T-helper 2 cell treated with Interferon-gamma antibody and Interleukin-4, amounts not matched to agents 100 ng/mL and 5 ng/mL, for 36 hours (primary cell): ENCODE measurements at regions not wholly inside any gene's neighbourhood (a gene's known extent, or its start where the extent isn't known, plus 50 kb on each side); places are given as distances from the start of the nearest gene placed in this dataset.
"Not testable (repeated sequence)": the region's sequence is repeated elsewhere in the genome, so short reads cannot be mapped to it uniquely, and the experiment has no call there.

Experiments used
- intact Hi-C: fragments of 100-400 bp; cut with micrococcal nuclease; formaldehyde crosslinking; loops from one replicate; pipeline ENCODE4 v1.15.1; 2023

DNA sequence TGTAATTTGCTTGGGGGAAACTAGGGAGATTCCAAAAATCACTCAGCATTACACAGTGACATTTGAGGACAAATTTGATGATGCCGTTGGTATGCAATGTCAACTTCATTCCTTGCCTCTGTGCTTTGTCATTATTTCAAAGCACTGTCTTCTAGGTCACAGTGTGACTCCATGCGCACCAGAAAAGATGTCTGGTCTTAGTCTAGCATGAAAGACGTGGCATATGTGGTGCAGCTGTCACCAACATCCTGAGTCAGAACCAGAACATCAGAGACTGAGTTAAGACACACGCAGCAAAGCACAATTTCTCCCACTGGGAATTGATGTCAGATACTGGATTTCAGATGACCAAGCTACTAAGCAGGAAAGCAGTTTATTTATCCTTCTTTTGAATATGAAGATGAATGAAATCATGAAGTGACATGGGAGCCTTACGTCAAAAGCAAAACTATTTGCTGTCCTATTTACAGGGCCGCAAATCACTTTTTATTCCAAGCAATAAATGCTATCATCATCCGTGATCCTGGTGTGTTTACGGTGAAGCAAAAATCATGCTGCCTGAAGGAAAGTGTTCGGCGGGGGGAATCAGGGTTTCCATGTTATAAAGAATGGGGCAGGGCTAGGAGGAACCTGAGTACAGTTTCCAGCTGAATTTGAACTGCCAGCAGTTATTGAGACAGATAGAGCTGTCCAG lies 356.1 kb downstream of the ANAPC1 start:
- intact Hi-C loops: not testable (repeated sequence)

- intact Hi-C loops: not testable (repeated sequence)
Observed at GRCh38 chr2:111529022-111529421, 355.0 kb downstream of the ANAPC1 start.

GRCh38 chr2:111530239-111530965 lies 353.6 kb downstream of the ANAPC1 start:
- intact Hi-C loops: not testable (repeated sequence)

GRCh38 chr2:111532682-111533556 lies 351.1 kb downstream of the ANAPC1 start:
- intact Hi-C loops: not testable (repeated sequence)

- intact Hi-C loops: not testable (repeated sequence)
Observed at GRCh38 chr2:111533557-111534247, 350.3 kb downstream of the ANAPC1 start.

DNA sequence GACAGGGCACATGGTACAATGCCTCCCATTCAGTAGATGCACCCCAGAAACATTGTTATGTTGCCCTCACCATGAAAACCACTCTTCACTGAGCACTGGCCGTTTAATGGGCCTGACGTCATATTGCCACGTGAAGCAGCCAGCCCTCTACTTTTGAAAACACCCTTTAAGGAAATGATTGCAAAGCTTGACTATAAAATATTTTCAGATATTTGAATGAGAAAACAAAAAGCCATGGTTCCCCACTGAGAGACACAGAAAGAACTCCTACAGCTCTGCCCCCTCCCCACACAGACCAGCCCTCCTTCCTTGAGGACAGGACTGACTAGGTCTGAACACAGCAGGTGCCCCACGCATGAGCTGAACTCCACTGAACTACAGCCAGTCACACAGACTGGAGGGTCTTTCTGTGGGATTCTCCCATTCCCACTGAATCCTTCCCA lies 349.1 kb downstream of the ANAPC1 start:
- intact Hi-C loops: no loop called here

DNA sequence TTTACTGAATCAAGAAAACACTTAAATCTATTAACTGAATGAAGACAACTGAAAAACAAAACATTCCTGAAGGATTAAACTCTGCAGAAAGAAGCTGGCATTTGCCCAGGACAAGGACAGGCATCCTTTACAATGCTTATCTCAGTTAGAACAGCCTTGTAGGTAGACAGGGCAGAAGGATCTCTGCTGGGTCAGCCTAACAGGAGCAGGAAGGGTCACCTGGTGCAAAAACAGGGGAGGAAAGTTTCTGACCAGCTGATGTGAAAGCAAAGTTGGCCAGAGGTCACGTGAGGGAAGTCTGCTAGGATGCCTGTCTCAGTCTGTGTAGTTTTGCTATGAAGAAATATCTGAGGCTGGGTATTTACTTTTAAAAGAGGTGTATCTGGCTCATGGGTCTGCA lies 348.6 kb downstream of the ANAPC1 start:
- intact Hi-C loops: no loop called here

DNA sequence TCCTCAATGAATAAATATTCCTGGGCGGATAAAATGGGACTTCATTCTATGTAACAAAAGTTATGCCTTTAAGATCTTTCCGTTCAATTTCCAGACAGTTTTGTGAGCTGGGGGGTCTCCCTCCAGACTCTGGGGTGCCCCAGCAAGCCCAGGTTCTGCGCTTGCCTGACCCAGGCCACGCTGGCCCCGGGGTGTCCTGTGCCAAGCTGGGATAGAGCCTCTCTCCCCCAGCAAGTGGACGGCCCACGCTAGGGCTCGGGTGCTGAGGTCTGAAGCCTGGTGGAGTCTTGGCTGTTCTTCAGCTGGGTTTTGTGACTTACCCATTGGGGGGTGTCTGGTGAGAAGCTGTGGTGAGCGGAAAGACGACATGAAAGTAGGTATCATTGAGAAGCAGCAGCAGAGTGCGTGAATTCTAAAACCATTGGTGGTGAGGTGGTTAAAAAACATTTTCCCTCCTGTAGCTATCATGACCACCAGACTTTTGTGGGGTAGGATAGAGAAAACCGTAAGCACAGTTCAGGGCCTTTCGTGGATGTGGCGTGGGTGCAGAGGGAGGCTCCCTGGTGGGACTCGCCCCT lies 346.8 kb downstream of the ANAPC1 start:
- intact Hi-C loops: no loop called here

DNA sequence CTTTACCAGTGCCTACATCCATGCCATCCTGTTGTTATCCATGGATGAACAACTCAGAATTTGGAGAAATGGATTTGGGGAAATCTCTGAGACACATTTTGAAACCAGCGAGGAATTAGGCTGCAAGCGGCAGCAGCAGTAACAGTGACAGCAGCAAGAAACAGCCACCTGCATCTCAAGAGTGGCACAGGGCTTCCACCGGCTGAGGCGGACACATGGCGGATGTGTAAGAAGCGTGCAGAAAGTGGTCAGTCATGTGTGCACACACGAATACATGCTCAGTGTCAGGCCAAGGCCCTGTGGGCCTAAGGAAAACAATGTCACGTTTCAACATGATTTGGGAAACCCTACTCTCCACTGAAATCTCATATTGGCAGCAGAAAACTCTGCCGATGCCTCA lies 344.0 kb downstream of the ANAPC1 start:
- intact Hi-C loops: not testable (repeated sequence)

DNA sequence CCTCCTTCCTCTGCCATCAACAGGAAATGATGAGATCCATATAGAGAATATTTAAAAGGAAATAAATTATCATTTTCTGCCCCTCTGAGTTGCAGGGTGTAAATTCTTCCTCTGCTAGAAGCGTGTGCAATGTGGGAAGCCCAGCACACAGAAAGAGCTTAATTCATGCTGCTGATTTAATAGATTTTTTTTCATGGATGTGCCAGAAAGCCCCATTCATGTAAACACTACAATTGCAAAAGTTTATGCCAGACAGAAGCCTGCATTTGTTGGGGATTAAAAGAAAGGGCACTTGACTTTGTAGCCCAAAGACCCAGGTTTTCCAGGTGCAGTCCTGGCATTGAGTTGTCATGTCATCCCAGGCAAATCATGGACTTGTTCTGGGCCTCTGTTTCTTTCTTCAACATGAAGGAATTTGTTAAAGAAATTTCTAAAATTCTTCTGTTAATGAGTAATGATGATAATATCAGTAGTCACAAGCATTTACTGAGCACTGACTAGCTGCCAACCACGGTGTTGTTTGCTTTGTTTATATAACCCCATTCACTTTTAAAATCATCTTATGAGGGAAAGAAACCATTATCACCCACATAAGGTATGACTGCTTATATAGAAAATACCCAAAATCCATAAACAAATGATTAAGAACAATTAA lies 341.7 kb downstream of the ANAPC1 start:
- intact Hi-C loops: not testable (repeated sequence)

DNA sequence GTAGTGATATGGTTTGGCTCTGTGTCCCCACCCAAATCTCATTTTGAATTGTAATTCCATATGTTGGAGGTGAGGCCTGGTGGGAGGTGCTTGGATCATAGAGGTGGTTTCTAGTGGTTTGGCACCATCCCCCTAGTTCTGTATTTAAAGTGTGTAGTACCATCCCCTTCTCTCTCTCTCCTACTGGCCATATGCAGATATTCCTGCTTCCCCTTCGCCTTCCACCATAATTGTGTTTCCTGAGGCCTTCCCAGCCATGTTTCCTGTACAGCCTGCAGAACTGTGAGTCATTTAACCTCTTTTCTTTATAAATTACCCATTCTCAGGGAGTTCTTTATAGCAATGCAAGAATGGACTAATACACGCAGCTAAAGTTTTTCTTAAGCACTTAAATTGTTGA lies 340.0 kb downstream of the ANAPC1 start:
- intact Hi-C loops: not testable (repeated sequence)

DNA sequence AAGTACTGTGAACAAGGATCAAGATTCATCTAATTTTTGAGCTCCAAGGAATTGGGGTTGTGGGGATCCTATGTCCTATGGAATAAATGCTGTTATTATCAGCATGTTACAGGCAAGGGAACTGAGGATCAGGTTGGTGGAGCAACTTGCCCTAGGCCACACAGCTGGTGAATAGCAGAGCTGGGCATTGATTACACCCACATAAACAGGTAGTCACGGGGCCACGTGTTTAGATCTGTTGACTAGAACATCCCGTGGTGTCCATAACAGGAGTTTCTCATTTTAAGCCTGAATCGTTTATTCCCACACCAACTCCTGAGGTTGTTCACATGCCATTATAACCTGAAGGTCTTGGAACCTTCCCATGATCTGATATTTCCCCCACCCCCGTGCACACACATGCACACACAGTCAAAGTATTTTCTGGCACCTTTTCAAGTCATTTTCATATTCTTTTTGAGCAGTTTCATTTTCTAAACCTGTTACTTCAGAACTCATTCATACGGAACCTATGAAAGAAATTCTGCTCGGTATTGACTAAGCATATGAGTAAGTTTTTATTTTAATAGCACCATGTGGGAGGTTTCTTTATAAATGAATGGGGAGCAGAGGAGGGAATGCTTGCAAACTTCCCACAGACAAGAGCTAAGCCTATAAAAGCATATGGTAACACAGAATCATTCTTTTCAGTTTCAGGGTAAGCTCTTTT lies 338.1 kb downstream of the ANAPC1 start:
- intact Hi-C loops: not testable (repeated sequence)

DNA sequence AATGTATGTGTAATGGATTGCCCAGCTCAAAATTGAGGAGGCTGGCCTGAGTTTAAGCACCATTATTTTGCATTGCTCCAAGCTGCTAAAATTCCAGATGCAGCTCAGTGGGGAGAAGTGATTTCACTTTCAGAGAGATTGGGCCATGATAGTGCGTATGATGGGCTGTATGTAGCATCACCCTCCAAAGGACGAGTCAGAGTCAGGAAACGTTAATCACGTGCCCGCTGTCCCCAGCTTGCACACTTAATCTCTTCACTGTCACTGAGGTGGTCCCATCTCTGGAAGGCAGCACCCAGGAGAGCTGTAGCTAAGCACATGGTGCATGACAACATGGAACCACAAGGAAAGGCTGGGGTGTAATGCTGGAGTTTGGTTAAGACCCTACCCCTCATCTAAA lies 337.4 kb downstream of the ANAPC1 start:
- intact Hi-C loops: not testable (repeated sequence)

GRCh38 chr2:111549174-111549573 lies 334.8 kb downstream of the ANAPC1 start:
- intact Hi-C loops: not testable (repeated sequence)

DNA sequence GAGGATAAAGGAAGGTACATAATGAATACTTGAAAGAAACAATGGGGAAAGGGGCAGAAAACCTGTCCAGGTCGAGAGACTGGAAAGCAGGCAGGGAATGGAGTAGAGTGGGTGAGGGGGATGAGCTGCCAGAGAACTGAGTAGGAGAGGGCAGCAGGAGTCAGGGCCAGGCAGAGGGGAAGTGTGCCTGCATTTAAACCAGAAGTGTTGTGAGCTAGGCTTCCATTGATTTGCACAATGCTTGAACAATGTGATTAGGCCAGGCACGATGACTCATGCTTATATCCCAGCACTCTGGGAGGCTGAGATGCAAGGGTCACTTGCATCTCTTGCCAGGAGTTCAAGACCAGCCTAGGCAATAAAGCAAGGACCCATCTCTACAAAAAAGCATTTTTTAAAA lies 332.6 kb downstream of the ANAPC1 start:
- intact Hi-C loops: not testable (repeated sequence)

DNA sequence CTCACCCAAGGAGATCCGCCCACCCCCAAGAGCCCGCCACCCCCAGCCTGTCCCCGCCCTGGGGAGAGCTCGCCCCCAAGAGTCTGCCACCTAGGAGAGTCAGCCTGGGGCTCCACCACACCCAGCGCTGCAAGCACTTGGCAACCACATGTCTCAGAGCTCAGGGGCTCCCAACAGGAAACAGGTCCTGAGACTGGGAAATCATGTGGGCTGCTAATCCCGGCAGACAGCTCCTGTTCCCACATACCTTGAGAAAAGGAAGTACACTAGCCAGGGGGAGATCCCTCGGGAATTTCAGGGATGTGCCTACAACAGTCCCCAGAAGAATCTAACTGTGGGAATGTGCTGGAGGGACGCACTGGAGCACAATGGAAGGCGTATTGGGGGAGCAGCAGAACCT lies 331.4 kb downstream of the ANAPC1 start:
- intact Hi-C loops: not testable (repeated sequence)

- intact Hi-C loops: not testable (repeated sequence)
Observed at GRCh38 chr2:111559301-111559700, 324.7 kb downstream of the ANAPC1 start.

GRCh38 chr2:111559814-111560213 lies 324.2 kb downstream of the ANAPC1 start:
- intact Hi-C loops: not testable (repeated sequence)

DNA sequence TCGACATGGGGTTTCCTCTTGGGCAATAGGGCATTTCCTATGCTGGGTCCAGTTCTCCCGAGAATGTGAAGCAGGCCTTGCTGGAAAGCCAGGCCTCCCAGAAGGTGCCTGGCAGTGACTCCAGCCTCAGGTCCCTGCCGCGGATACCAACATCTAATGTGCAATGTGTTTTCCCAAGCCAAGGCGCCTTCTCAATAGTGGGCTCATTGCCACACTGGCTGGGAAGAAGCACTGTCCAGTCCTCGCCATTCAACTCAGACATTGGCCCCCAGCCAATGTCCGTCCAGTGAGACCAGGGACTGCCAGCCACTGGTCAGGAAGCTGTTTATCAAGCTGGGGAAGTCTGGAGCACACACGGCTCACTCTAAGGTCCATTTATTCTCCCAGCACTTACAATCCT lies 317.9 kb downstream of the ANAPC1 start:
- intact Hi-C loops: not testable (repeated sequence)

DNA sequence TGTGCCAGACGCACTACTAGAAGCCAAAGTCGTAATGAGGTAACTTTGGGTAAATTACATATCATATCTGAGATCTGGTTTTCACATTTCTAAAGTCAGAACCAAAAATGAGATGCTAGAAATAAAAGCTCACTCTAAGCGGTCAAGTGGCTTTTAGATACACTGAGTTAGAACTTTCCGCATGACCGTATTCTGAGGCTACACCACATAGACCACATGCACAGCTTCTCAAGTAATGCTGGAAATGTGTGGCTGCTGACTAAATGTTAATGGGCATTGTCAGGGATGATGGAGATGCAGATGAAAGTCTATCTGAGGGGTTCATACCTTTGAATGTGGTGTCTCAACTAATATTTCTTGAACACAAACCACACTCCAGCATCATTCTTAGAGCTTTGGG lies 316.8 kb downstream of the ANAPC1 start:
- intact Hi-C loops: not testable (repeated sequence)
